Esophagus muscularis mucosa (tissue), 3 donors: ENCODE measurements at regions not wholly inside any gene's neighbourhood (a gene's known extent, or its start where the extent isn't known, plus 50 kb on each side); places are given as distances from the start of the nearest gene placed in this dataset.
"Not testable (repeated sequence)": the region's sequence is repeated elsewhere in the genome, so short reads cannot be mapped to it uniquely, and the experiment has no call there.

Source experiments
- POLR2A ChIP-seq: fragments of 450-650 bp; IDR thresholded peaks from one replicate; pipeline ENCODE4 v1.6.1; 2017; ENCODE audit warnings: antibody characterized with exemption, moderate library complexity, mild to moderate bottlenecking, low read depth
- POLR2AphosphoS5 ChIP-seq, 2 donors: sonication (generic); formaldehyde crosslinking; IDR thresholded peaks; one replicate each; pipeline ENCODE4 v1.6.1; 2017; ENCODE audit warnings: antibody characterized with exemption in 2 of 2
- TF ChIP-seq, protein P1 (sequence below), 3 experiments: fragments of 200-600 bp in 2 of 3; fragments of 450-650 bp in 1 of 3; sonication (generic) in 2 of 3; IDR thresholded peaks; one replicate each; pipeline ENCODE4 v1.5.1; 2017 to 2019; ENCODE audit warnings: antibody characterized with exemption in 3 of 3, mild to moderate bottlenecking in 2 of 3, moderate library complexity in 1 of 3

DNA sequence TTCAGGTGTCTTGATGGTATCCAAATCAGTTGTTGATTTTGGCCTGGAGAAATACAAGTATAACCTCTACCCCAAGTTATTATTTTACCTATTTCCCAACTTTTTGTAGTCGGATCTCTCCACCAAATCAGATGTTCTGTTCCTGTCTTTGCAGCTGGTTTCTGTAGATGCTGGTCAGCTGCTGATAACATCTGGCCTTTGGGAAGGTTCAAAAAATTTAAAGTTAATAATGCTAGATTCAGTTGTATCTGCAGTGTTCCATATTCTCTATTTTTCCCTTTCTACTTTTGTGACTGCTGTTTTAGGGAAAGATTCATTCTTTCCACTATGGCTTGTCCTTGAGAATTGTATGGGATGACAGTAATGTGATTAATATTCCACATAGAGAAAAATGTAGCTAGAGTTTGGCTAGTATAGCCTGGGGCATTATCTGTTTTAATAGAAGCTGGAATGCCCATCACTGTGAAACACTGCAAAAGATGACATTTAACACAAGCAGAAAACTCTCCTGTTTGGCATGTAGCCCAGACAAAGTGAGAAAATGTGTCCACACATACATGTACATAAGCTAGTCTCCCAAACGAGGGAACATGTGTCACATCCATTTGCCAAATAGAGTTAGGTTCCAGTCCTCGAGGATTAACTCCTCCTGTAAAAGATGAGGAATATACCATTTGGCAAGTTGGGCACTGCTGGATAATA is 99.2 kb downstream of the ZNF100 start:
- TF ChIP-seq, protein P1, sequence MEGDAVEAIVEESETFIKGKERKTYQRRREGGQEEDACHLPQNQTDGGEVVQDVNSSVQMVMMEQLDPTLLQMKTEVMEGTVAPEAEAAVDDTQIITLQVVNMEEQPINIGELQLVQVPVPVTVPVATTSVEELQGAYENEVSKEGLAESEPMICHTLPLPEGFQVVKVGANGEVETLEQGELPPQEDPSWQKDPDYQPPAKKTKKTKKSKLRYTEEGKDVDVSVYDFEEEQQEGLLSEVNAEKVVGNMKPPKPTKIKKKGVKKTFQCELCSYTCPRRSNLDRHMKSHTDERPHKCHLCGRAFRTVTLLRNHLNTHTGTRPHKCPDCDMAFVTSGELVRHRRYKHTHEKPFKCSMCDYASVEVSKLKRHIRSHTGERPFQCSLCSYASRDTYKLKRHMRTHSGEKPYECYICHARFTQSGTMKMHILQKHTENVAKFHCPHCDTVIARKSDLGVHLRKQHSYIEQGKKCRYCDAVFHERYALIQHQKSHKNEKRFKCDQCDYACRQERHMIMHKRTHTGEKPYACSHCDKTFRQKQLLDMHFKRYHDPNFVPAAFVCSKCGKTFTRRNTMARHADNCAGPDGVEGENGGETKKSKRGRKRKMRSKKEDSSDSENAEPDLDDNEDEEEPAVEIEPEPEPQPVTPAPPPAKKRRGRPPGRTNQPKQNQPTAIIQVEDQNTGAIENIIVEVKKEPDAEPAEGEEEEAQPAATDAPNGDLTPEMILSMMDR (IDR thresholded peaks at IDR 0.05), result not testable (repeated sequence)
- not testable (repeated sequence) for TF ChIP-seq POLR2A; POLR2AphosphoS5 (IDR thresholded peaks at IDR 0.05)
